Spleen (tissue), 11 donors: ENCODE measurements at regions not wholly inside any gene's neighbourhood (a gene's known extent, or its start where the extent isn't known, plus 50 kb on each side); places are given as distances from the start of the nearest gene placed in this dataset.

Source experiments
- DNase-seq: peaks from one replicate; pipeline ENCODE4 v3.0.0-alpha.2; 2020
- H3K27ac ChIP-seq, 8 donors: fragments of 200-600 bp; sonication (generic) in 7 of 8; 1 replicate in 4 of 8; 2 replicates in 4 of 8; pipeline versions ENCODE4 v1.5.0 to v1.8.0; 2016 to 2021; ENCODE audit warnings: inconsistent platforms in 4 of 8, mild to moderate bottlenecking in 4 of 8, moderate library complexity in 1 of 8
- H3K27me3 ChIP-seq, 7 donors: fragments of 200-600 bp; sonication (generic) in 6 of 7; replicated peaks in 1 of 7; 1 replicate in 4 of 7; 2 replicates in 3 of 7; pipeline versions ENCODE4 v1.5.0 to v1.8.0; 2016 to 2021; ENCODE audit warnings: inconsistent platforms in 3 of 7, mild to moderate bottlenecking in 1 of 7
- H3K36me3 ChIP-seq, 6 donors: fragments of 200-600 bp; sonication (generic) in 5 of 6; 1 replicate in 4 of 6; 2 replicates in 2 of 6; pipeline versions ENCODE4 v1.5.0 to v1.8.0; 2016 to 2021; ENCODE audit warnings: inconsistent platforms in 2 of 6
- H3K4me1 ChIP-seq, 6 donors: fragments of 200-600 bp; sonication (generic) in 5 of 6; 1 replicate in 3 of 6; 2 replicates in 3 of 6; pipeline versions ENCODE4 v1.5.0 to v1.8.0; 2016 to 2021; ENCODE audit warnings: inconsistent platforms in 3 of 6
- H3K4me3 ChIP-seq, 8 donors: fragments of 200-600 bp; sonication (generic) in 7 of 8; 1 replicate in 4 of 8; 2 replicates in 4 of 8; pipeline versions ENCODE4 v1.5.0 to v1.8.0; 2016 to 2021; ENCODE audit warnings: inconsistent platforms in 4 of 8, mild to moderate bottlenecking in 4 of 8, moderate library complexity in 2 of 8
- H3K9me3 ChIP-seq, 8 donors: fragments of 200-600 bp; sonication (generic) in 7 of 8; 1 replicate in 4 of 8; 2 replicates in 4 of 8; pipeline versions ENCODE4 v1.5.0 to v1.8.0; 2016 to 2021; ENCODE audit warnings: inconsistent platforms in 4 of 8
- CTCF ChIP-seq, 11 experiments: fragments of 200-600 bp in 7 of 11; fragments of 450-650 bp in 4 of 11; sonication (generic) in 4 of 11; IDR thresholded peaks in 8 of 11; conservative IDR thresholded peaks in 3 of 11; 1 replicate in 7 of 11; 2 replicates in 4 of 11; pipeline versions ENCODE4 v1.4.0 to v1.8.0; 2016 to 2021; ENCODE audit warnings: antibody characterized with exemption in 11 of 11, inconsistent platforms in 4 of 11, mild to moderate bottlenecking in 1 of 11
- POLR2A ChIP-seq, 3 donors: fragments of 450-650 bp; IDR thresholded peaks; one replicate each; pipeline ENCODE4 v1.5.1; 2017; ENCODE audit warnings: antibody characterized with exemption in 3 of 3, mild to moderate bottlenecking in 1 of 3
- POLR2AphosphoS5 ChIP-seq, 3 donors: sonication (generic); formaldehyde crosslinking; IDR thresholded peaks; one replicate each; pipeline ENCODE4 v1.5.1; 2017; ENCODE audit warnings: antibody characterized with exemption in 3 of 3
- WGBS, 5 donors: extraction: QIAGEN DNeasy Blood & Tissue Kit in 3 of 5; methylation state at CpG; one replicate each; pipeline versions ENCODE4 v1.1.5 to v1.1.7; 2013 to 2018; 5-methylcytosine and 5-hydroxymethylcytosine counted together
- intact Hi-C: fragments of 100-400 bp; cut with DNase I; formaldehyde crosslinking; loops from one replicate; pipeline ENCODE4 v1.15.0; 2023; ENCODE audit warnings: low total_unique reads
- donor health status: healthy with polysubstance abuse.
- donor health status: DM: no; HTN: no; CAD: no; lungs with moderate emphysema.
- donor health status: DM: no; HTN: no; CAD: no.
- donor health status: Bipolar disorder and iron deficiency.
- donor health status: healthy.
- donor health status: DM: no; HTN: no; CAD: no.
- donor health status: DM: yes; HTN: yes; CAD: no.

DNA sequence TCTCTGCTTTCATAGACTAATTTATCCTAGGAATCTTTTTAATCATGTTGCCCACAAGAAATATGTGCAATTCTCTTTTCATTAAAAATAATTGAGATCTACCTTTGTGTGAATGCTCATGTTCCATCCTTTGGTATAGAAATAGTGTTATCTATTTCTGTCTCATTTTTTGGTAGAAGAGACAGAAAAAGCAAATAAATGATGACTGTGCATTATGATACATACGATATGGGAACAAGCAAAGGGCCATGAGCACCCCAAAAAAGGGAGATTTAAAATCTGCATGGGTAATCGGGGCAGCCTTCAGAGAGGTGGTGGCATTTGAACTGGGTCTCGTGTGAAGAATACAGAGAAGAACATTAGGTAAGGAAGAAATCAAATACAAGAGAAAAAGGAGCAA, 1197.5 kb upstream of the AUTS2 start:
- intact Hi-C loops, result no loop called here
- Histone ChIP-seq H3K27ac (no peak overlapping the region), H3K4me3 (no peak overlapping the region), H3K27me3 (no peaks in the 10 kb centered on the region), H3K9me3 (peaks cover 0 to 18% (median 0%) of the 10 kb centered on the region in 8 donors), H3K36me3 (no peaks in the 10 kb centered on the region), H3K4me1 (no peaks in the 10 kb centered on the region)
- no peak for TF ChIP-seq POLR2AphosphoS5 (IDR thresholded peaks at IDR 0.05)
- TF ChIP-seq POLR2A (IDR thresholded peaks at IDR 0.05), result no peak
- TF ChIP-seq CTCF (IDR thresholded peaks at IDR 0.05 in 8 of 11, conservative IDR thresholded peaks at IDR 0.05 in 3 of 11), result no peak
- no peak for DNase-seq
- WGBS, 5 donors, result 77 to 85% (median 79%) methylated on average over 3 of the region's 3 CpGs

DNA sequence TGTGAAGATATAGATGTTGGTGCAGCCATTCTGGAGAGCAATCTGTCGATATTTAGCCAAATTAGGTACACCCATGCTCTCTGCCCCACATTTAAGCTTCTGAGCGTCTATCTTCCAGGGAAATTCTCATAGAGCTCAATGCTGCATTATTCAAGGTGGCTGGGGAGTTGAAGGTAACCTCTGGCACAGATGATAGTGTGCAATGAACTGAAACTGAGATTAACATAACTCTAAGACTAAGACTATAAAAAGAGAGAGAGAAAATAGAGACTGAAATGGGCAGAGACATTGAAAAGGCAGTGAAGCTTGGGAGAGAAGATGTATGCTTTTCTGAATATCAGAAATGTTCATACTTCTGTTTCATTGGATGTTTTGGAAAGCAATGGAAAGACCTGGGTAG, 1197.0 kb upstream of the AUTS2 start:
- 57 to 84% (median 77%) methylated on average over 2 of the region's 2 CpGs for WGBS, 5 donors
- TF ChIP-seq POLR2AphosphoS5 (IDR thresholded peaks at IDR 0.05) (no peak), CTCF (IDR thresholded peaks at IDR 0.05 in 8 of 11, conservative IDR thresholded peaks at IDR 0.05 in 3 of 11) (no peak), POLR2A (IDR thresholded peaks at IDR 0.05) (no peak)
- DNase-seq, result no peak
- no peaks in the 10 kb centered on the region for H3K4me1 ChIP-seq
- intact Hi-C loops, result no loop called here
- no peaks in the 10 kb centered on the region for H3K36me3 ChIP-seq
- no peak overlapping the region for H3K27ac ChIP-seq
- H3K9me3 ChIP-seq, result peaks cover 0 to 18% (median 0%) of the 10 kb centered on the region in 8 donors
- no peak overlapping the region for H3K4me3 ChIP-seq
- no peaks in the 10 kb centered on the region for H3K27me3 ChIP-seq

- Histone ChIP-seq H3K36me3 (no peaks in the 10 kb centered on the region), H3K27me3 (no peaks in the 10 kb centered on the region), H3K27ac (no peak overlapping the region), H3K9me3 (peaks cover 0 to 1% (median 0%) of the 10 kb centered on the region in 8 donors), H3K4me1 (no peaks in the 10 kb centered on the region), H3K4me3 (no peak overlapping the region)
- WGBS, 5 donors, result 34 to 55% (median 52%) methylated on average over 4 of the region's 4 CpGs
- DNase-seq, result no peak
- intact Hi-C loops, result no loop called here
- no peak for TF ChIP-seq CTCF (IDR thresholded peaks at IDR 0.05 in 8 of 11, conservative IDR thresholded peaks at IDR 0.05 in 3 of 11)
Measured at GRCh38 chr7:68406480-68406879, 1191.8 kb upstream of the AUTS2 start.

GRCh38 chr7:68407460-68407859, 1190.8 kb upstream of the AUTS2 start:
- Histone ChIP-seq H3K9me3 (no peaks in the 10 kb centered on the region), H3K27ac (no peak overlapping the region), H3K4me1 (no peaks in the 10 kb centered on the region), H3K27me3 (no peaks in the 10 kb centered on the region), H3K4me3 (no peak overlapping the region), H3K36me3 (no peaks in the 10 kb centered on the region)
- TF ChIP-seq CTCF (IDR thresholded peaks at IDR 0.05 in 8 of 11, conservative IDR thresholded peaks at IDR 0.05 in 3 of 11), result no peak
- TF ChIP-seq POLR2A (IDR thresholded peaks at IDR 0.05), result no peak
- TF ChIP-seq POLR2AphosphoS5 (IDR thresholded peaks at IDR 0.05), result no peak
- DNase-seq, result no peak
- intact Hi-C loops, result no loop called here
